Frontal cortex (tissue), 3 donors: ENCODE measurements at regions not wholly inside any gene's neighbourhood (a gene's known extent, or its start where the extent isn't known, plus 50 kb on each side); places are given as distances from the start of the nearest gene placed in this dataset.

Experiments used
- DNase-seq, 2 donors: peaks; one replicate each; pipeline ENCODE4 v3.0.0; 2012; ENCODE audit warnings: low spot score in 2 of 2
- FAIRE-seq: peaks from 2 replicates; lab custom pipeline; 2012; peaks lifted over from hg19 to GRCh38; lab: Jason Lieb, UNC
- donor health status: control.
- donor health status: control.
- donor health status: control.

GRCh38 chr11:134475951-134476350 is 63.9 kb upstream of the B3GAT1 start:
- FAIRE-seq: no peak
- no peak for DNase-seq

- FAIRE-seq: no peak
- no peak for DNase-seq
Measured at GRCh38 chr11:134474942-134475341, 62.9 kb upstream of the B3GAT1 start.

GRCh38 chr11:134474070-134474860 is 62.2 kb upstream of the B3GAT1 start:
- no peak for DNase-seq
- no peak for FAIRE-seq

GRCh38 chr11:134471716-134472455 is 59.8 kb upstream of the B3GAT1 start:
- FAIRE-seq: no peak
- no peak for DNase-seq

GRCh38 chr11:134471087-134471715 is 59.2 kb upstream of the B3GAT1 start:
- DNase-seq (peak; percentile 46 to 60), FAIRE-seq (no peak)

GRCh38 chr11:134470238-134470637 is 58.2 kb upstream of the B3GAT1 start:
- DNase-seq (no peak), FAIRE-seq (no peak)

- no peak for FAIRE-seq
- peak in 1 of 2 donors; percentile 42 for DNase-seq
Measured at GRCh38 chr11:134469627-134470026, 57.6 kb upstream of the B3GAT1 start.

- no peak for DNase-seq
- no peak for FAIRE-seq
Measured at GRCh38 chr11:134468796-134469195, 56.8 kb upstream of the B3GAT1 start.

- DNase-seq (no peak), FAIRE-seq (no peak)
Measured at GRCh38 chr11:134468081-134468668, 56.1 kb upstream of the B3GAT1 start.

GRCh38 chr11:134466610-134467567 is 54.8 kb upstream of the B3GAT1 start:
- DNase-seq: no peak
- FAIRE-seq: no peak

GRCh38 chr11:134466156-134466555 is 54.1 kb upstream of the B3GAT1 start:
- DNase-seq (no peak), FAIRE-seq (no peak)

- no peak for DNase-seq
- no peak for FAIRE-seq
Measured at GRCh38 chr11:134464981-134465730, 53.1 kb upstream of the B3GAT1 start.

GRCh38 chr11:134464196-134464595 is 52.2 kb upstream of the B3GAT1 start:
- FAIRE-seq (no peak), DNase-seq (no peak)

- no peak for FAIRE-seq
- DNase-seq: no peak
Measured at GRCh38 chr11:134463716-134464115, 51.7 kb upstream of the B3GAT1 start.
